H9 (cell line): ENCODE measurements at regions not wholly inside any gene's neighbourhood (a gene's known extent, or its start where the extent isn't known, plus 50 kb on each side); places are given as distances from the start of the nearest gene placed in this dataset.

Experiments used
- DNase-seq: peaks from one replicate; pipeline ENCODE4 v3.0.0-alpha.2; 2017
- H2AFZ ChIP-seq: one replicate; pipeline ENCODE4 v1.6.1; 2013; ENCODE audit warnings: mild to moderate bottlenecking, low read length, control low read depth, moderate library complexity
- H2AK5ac ChIP-seq: 2 replicates; pipeline ENCODE4 v1.6.1; 2013; ENCODE audit warnings: low read length, control low read depth, mixed read lengths; ENCODE audit not compliant: insufficient read length
- H2BK120ac ChIP-seq: one replicate; pipeline ENCODE4 v1.6.1; 2013; ENCODE audit warnings: low read depth, mild to moderate bottlenecking, low read length, control low read depth, inconsistent platforms; ENCODE audit not compliant: poor library complexity, severe bottlenecking
- H2BK12ac ChIP-seq: 2 replicates; pipeline ENCODE4 v1.6.1; 2013; ENCODE audit warnings: low read length, control low read depth, mixed read lengths, low read depth; ENCODE audit not compliant: insufficient read length
- H2BK15ac ChIP-seq: 2 replicates; pipeline ENCODE4 v1.6.1; 2013; ENCODE audit warnings: low read depth, low read length, control low read depth
- H2BK20ac ChIP-seq: one replicate; pipeline ENCODE4 v1.6.1; 2013; ENCODE audit warnings: low read depth, mild to moderate bottlenecking, low read length, control low read depth, inconsistent platforms; ENCODE audit not compliant: poor library complexity, severe bottlenecking
- H2BK5ac ChIP-seq: 2 replicates; pipeline ENCODE4 v1.6.1; 2013; ENCODE audit warnings: low read length, control low read depth, mixed read lengths; ENCODE audit not compliant: insufficient read length
- H3K14ac ChIP-seq: 2 replicates; pipeline ENCODE4 v1.6.1; 2013; ENCODE audit warnings: low read length, control low read depth; ENCODE audit not compliant: insufficient read depth
- H3K18ac ChIP-seq: 2 replicates; pipeline ENCODE4 v1.6.1; 2013; ENCODE audit warnings: low read depth, mild to moderate bottlenecking, mixed read lengths, low read length, control low read depth; ENCODE audit not compliant: insufficient read length
- H3K23ac ChIP-seq: 2 replicates; pipeline ENCODE4 v1.6.1; 2013; ENCODE audit warnings: low read length, control low read depth, mixed read lengths, low read depth; ENCODE audit not compliant: insufficient read length
- H3K23me2 ChIP-seq: 2 replicates; pipeline ENCODE4 v1.6.1; 2013; ENCODE audit warnings: low read depth, mild to moderate bottlenecking, mixed read lengths, low read length, control low read depth; ENCODE audit not compliant: insufficient read length, poor library complexity, severe bottlenecking
- H3K27ac ChIP-seq: 2 replicates; pipeline ENCODE4 v1.5.1; 2013; ENCODE audit warnings: low read length, control low read depth, mixed read lengths, low read depth; ENCODE audit not compliant: insufficient read length
- H3K27me3 ChIP-seq: 2 replicates; pipeline ENCODE4 v1.6.1; 2013; ENCODE audit warnings: low read length, control low read depth, inconsistent platforms; ENCODE audit not compliant: insufficient read depth
- H3K4ac ChIP-seq: 2 replicates; pipeline ENCODE4 v1.6.1; 2013; ENCODE audit warnings: low read depth, mild to moderate bottlenecking, control low read depth, inconsistent platforms, low read length, moderate library complexity
- H3K4me1 ChIP-seq: 2 replicates; pipeline ENCODE4 v1.6.1; 2013; ENCODE audit warnings: low read length, control low read depth, inconsistent platforms; ENCODE audit not compliant: insufficient read depth
- H3K4me2 ChIP-seq: 2 replicates; pipeline ENCODE4 v1.6.1; 2013; ENCODE audit warnings: low read length, control low read depth, mixed read lengths; ENCODE audit not compliant: insufficient read length, insufficient read depth
- H3K56ac ChIP-seq: 2 replicates; pipeline ENCODE4 v1.6.1; 2013; ENCODE audit warnings: low read depth, mild to moderate bottlenecking, mixed read lengths, low read length, control low read depth; ENCODE audit not compliant: insufficient read length
- H3K79me1 ChIP-seq: 2 replicates; pipeline ENCODE4 v1.6.1; 2013; ENCODE audit warnings: low read depth, mild to moderate bottlenecking, moderate library complexity, low read length, control low read depth, inconsistent platforms; ENCODE audit not compliant: insufficient read depth, poor library complexity, severe bottlenecking
- H3K79me2 ChIP-seq: 2 replicates; pipeline ENCODE4 v1.6.1; 2013; ENCODE audit warnings: low read length, control low read depth, inconsistent platforms; ENCODE audit not compliant: insufficient read depth
- H3K9ac ChIP-seq: 2 replicates; pipeline ENCODE4 v1.6.1; 2013; ENCODE audit warnings: low read length, control low read depth, mixed read lengths; ENCODE audit not compliant: insufficient read length; ENCODE audit errors: extremely low read depth
- H3K9me3 ChIP-seq: one replicate; pipeline ENCODE4 v1.6.1; 2013; ENCODE audit warnings: low read depth, low read length, inconsistent platforms; ENCODE audit not compliant: control insufficient read depth
- H3T11ph ChIP-seq: one replicate; pipeline ENCODE4 v1.6.1; 2013; ENCODE audit warnings: mild to moderate bottlenecking, low read length, control low read depth, inconsistent platforms
- H4K20me1 ChIP-seq: one replicate; pipeline ENCODE4 v1.6.1; 2013; ENCODE audit not compliant: control insufficient read depth, insufficient read length, insufficient read depth
- H4K5ac ChIP-seq: 2 replicates; pipeline ENCODE4 v1.6.1; 2013; ENCODE audit warnings: low read depth, mild to moderate bottlenecking, mixed read lengths, low read length, control low read depth; ENCODE audit not compliant: insufficient read length
- H4K8ac ChIP-seq: replicated peaks from 2 replicates; pipeline ENCODE4 v1.6.1; 2013; ENCODE audit warnings: low read length, control low read depth, mixed read lengths, low read depth; ENCODE audit not compliant: insufficient read length
- H4K91ac ChIP-seq: 2 replicates; pipeline ENCODE4 v1.6.1; 2013; ENCODE audit warnings: low read depth, mild to moderate bottlenecking, moderate library complexity, mixed read lengths, low read length, control low read depth; ENCODE audit not compliant: insufficient read length
- H3K27ac Mint-ChIP-seq, 3 experiments: 2 replicates in 2 of 3; 3 replicates in 1 of 3; pipeline ENCODE4 v1.8.0; 2020 to 2021; ENCODE audit warnings: mixed read lengths in 3 of 3, mild to moderate bottlenecking in 1 of 3, moderate library complexity in 1 of 3
- H3K27me3 Mint-ChIP-seq: 2 replicates; pipeline ENCODE4 v1.8.0; 2021; ENCODE audit warnings: low read depth, mild to moderate bottlenecking, moderate library complexity, mixed read lengths
- H3K36me3 Mint-ChIP-seq, 3 experiments: 2 replicates in 2 of 3; 3 replicates in 1 of 3; pipeline ENCODE4 v1.8.0; 2020 to 2021; ENCODE audit warnings: low read depth in 3 of 3, mixed read lengths in 3 of 3; ENCODE audit not compliant: insufficient read depth in 1 of 3
- H3K4me1 Mint-ChIP-seq, 2 experiments: 2 replicates each; pipeline ENCODE4 v1.8.0; 2020; ENCODE audit warnings: mixed read lengths in 2 of 2
- H3K4me3 Mint-ChIP-seq, 2 experiments: 2 replicates in 1 of 2; 3 replicates in 1 of 2; pipeline ENCODE4 v1.8.0; 2020 to 2021; ENCODE audit warnings: mild to moderate bottlenecking in 2 of 2, mixed read lengths in 2 of 2, moderate library complexity in 1 of 2
- H3K9me3 Mint-ChIP-seq, 2 experiments: 2 replicates in 1 of 2; 3 replicates in 1 of 2; pipeline ENCODE4 v1.8.0; 2020; ENCODE audit warnings: mild to moderate bottlenecking in 2 of 2, mixed read lengths in 2 of 2, moderate library complexity in 1 of 2
- CTCF ChIP-seq: fragments of 200-600 bp; sonication (generic); conservative IDR thresholded peaks from 3 replicates; pipeline ENCODE4 v1.8.0; 2021; ENCODE audit warnings: antibody characterized with exemption, mild to moderate bottlenecking
- WGBS: extraction: QIAGEN DNeasy Blood & Tissue Kit; methylation state at CpG from one replicate; pipeline ENCODE4 v1.1.7; 2013; ENCODE audit warnings: missing lambda C conversion rate, low lambda C conversion rate, mixed read lengths; ENCODE audit not compliant: insufficient read length; ENCODE audit errors: extremely low coverage; 5-methylcytosine and 5-hydroxymethylcytosine counted together

GRCh38 chr7:156527458-156527890, 113.1 kb upstream of the RNF32 start:
- Histone ChIP-seq H2BK12ac (no peak overlapping the region), H2AFZ (no peak overlapping the region), H3K23ac (no peak overlapping the region), H3K56ac (no peak overlapping the region), H3K27ac (no peak overlapping the region), H3K4me2 (no peak overlapping the region), H3K4ac (no peak overlapping the region), H3K4me1 (no peaks in the 10 kb centered on the region), H2BK15ac (no peak overlapping the region), H3T11ph (no peak overlapping the region), H3K9ac (no peak overlapping the region), H3K23me2 (no peaks in the 10 kb centered on the region), H2BK5ac (no peak overlapping the region), H3K27me3 (no peaks in the 10 kb centered on the region), H2BK20ac (no peak overlapping the region), H3K18ac (no peak overlapping the region), H2AK5ac (no peak overlapping the region), H3K14ac (no peak overlapping the region), H4K20me1 (no peaks in the 10 kb centered on the region), H3K79me2 (no peaks in the 10 kb centered on the region), H4K5ac (no peak overlapping the region), H3K9me3 (no peaks in the 10 kb centered on the region), H2BK120ac (no peak overlapping the region), H4K91ac (no peak overlapping the region), H4K8ac (no peak overlapping the region), H3K79me1 (no peaks in the 10 kb centered on the region)
- H3K27me3 Mint-ChIP-seq: peaks cover 7% of the 10 kb centered on the region
- WGBS: no CpG with 5 or more reads among the region's 4 CpGs
- H3K4me3 Mint-ChIP-seq: no peak overlapping the region
- no peak for DNase-seq
- H3K4me1 Mint-ChIP-seq: no peaks in the 10 kb centered on the region
- H3K36me3 Mint-ChIP-seq: no peaks in the 10 kb centered on the region
- H3K9me3 Mint-ChIP-seq: no peaks in the 10 kb centered on the region; a peak in 1 of 5 replicates
- H3K27ac Mint-ChIP-seq: no peak overlapping the region
- TF ChIP-seq CTCF: no peak
